Cerebellar cortex (tissue), 1 donor: ENCODE measurements at regions not wholly inside any gene's neighbourhood (a gene's known extent, or its start where the extent isn't known, plus 50 kb on each side); places are given as distances from the start of the nearest gene placed in this dataset.
"Not testable (repeated sequence)": the region's sequence is repeated elsewhere in the genome, so short reads cannot be mapped to it uniquely, and the experiment has no call there.

Experiments used
- DNase-seq: peaks from one replicate; pipeline ENCODE4 v3.0.0-alpha.2; 2015; ENCODE audit warnings: low spot score

DNA sequence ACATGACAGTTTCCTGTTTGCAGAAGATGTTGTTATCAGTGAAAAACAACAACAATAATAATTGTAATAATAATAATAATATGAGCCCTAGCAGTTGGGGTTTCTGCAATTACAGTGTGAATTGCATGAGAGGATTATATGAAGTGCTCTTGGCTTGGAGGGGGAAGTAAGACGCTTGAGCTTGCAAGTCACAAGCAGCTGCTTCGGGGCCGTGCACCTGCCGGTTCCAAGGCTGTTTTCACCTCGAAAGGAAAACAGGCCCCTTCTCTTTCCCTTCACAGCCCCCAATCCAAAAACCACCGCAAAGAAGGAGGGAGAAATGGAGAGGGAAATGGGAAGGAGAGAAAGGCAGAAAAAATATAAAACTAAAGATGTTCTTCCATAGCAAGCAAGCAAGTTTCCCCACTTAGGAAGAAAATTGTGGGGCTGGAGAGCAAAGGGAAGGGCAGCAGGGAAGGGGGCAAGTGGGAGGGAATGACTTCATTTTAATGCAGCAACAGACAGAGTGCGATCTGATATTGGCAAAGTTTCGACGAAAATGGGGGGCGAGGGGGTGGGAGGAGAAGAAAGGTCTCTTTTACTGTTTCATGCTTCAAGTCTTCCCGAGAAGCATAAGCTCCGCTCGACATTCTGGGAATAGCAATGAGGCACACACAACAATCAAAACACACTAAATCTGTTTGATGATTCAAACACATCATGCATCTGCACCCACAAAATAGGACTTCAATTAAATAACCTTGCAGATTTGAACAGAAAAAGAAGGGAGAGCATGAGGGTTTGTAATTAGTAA lies 284.2 kb upstream of the ATP11B start:
- DNase-seq, result no peak

DNA sequence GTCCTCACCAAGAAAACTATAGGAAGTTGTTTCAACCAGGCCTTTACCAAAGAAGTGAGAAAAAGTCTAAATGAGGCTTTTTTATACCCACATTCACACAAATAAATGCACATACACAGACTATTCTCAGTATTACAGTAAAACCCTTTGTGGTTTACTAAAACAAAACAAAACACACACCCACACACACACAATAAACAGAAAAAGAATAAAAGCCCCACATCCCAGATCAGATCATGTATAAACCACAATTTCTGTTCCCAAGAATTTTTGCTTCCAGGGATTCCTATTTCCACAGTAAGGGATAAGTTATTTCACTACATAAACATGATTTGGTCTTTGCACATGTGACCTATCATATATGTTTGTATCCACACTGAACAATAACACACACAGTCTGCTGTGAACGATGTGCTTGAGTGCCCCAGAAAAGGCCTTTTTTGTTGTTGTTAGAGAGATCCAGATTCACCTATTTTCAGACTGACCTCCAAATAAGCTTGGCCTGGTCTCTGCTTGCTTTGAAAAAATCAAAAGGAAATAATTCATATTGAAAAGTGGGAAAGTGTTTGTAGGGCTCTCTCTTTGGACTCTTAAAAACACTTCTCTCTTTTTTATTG lies 283.4 kb upstream of the ATP11B start:
- no peak for DNase-seq

DNA sequence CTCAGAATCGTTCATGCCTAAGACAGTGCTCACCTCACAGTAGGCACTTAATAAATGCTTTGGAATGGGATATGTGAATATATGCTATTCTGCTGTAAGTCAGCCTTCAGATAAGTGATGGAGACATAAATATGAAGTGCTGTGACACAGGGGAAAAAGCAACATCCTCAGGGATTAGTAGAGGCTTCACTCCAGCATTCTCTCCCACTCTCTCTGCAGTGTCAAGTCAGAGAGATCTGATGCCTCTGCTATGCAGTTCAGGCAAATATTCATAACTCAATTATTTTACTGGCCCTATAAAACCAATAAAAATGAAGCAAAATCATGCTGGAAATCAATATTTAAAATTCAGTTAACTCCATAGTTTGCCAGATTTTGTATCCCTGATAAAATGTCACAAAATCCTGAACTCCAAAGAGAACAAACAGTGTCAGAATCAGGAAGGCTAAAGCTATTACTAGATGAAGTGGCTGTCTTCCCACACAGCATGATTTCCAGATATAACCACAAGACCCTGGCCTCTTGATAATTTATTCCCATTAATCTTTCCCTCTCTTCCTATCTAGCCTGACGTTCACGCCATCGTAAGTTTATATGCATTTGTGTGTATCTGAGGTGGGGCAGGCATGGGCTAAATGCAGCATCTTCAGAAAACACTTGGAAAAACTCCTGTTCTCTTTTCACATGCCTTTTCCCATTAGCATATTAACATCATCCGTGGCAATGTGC lies 278.9 kb upstream of the ATP11B start:
- no peak for DNase-seq

DNA sequence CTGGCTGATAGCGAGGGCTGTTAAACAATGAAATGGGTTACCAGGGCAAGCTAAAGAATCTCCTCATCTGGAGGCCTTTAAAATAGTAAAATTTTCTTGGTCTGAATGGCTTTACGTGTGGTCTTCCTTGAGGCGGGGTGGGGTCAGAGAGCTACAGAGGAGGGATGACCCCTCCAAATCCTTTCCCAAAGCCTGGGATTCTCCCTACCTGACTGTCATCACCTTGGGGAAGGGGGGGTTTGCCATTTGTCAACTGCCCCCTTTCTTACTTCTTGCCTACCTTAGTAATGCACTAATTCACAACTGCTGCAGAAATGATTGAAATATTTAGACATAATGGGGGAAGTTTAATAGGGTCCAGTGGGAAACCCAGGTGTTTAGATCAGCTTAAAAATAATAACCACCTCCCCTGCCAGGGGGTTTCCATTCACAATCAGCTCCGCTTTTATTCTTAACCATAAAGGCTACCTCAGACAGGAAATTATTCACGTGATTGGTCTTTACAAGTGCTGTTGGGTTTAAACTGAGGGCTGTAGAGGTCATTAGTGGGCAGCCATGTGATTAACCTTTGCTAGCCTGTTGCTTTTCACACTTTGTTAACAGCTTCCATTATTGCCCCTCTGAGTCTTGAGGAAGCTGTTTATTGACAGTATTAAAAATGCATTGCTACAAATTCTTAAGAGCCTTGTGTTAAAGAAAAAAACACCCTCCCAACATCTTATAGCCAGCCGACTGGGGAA lies 276.5 kb upstream of the ATP11B start:
- DNase-seq, result no peak

DNA sequence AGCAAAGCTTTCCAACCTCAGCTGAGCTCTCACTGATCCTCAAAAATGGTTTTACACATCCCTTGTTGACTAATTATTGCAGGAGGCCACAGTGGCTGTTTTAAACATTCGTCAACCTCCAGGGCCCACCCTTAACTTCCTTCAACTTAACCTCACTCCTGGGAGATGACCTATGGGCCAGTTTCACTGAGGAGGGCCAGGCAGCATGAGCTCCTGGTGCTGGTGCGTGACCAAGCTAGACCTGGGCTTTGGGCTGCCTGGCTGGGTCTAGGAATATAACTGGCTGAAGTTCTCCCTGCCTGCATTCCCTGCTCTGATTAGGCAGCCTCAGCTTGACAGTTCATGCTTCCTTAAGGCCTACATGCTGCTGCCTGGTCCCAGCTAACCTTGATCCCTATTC lies 273.7 kb upstream of the ATP11B start:
- DNase-seq, result no peak

DNA sequence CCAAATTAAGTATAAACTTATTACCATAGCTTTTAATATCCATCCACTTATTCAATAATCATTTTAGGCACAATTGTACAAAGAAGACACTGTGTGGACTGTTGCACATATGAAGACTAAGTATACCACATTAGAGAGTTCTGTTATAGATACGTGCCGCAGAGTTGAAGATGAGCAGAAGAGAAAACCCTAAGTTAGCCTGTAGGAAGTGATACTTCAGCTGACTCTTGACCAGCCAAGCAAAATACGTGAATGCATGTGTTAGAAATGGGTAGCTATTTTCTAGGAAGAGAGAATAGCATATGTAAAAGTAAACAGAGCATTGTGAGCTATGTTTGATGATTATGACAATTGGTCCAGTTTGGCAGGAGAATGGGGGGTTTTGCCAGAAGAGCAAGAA lies 272.0 kb upstream of the ATP11B start:
- DNase-seq, result no peak

DNA sequence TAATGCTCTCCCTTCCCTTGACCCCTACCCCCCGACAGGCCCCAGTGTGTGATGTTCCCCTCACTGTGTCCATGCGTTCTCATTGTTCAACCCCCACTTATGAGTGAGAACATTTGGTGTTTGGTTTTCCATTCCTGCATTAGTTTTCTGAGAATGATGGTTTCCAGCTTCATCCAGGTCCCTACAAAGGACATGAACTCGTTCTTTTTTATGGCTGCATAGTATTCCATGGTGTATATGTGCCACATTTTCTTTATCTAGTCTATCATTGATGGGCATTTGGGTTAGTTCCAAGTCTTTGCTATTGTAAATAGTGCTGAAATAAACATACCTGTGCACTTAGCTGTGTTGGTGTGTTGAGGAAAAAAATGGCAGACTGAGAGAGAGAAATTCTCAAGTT lies 269.9 kb upstream of the ATP11B start:
- not testable (repeated sequence) for DNase-seq

DNA sequence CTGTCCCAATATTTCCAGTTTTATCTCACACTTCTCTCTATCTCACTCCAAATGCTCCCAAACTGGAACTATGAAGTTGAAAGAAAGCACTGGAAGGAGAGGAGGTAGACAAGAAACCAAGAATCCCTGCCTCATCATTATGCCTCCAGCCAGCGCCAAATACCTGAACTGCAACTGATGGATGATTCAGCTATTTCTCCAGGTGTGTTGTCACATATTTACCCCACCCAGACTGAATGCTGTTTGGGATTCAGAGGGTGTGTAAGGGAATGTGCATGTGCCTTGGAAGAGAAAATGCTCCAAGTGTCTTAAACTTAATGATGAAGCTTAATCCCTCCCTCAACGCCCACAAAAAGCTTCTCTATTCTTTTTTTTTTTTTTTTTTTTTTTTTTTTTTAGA lies 269.5 kb upstream of the ATP11B start:
- no peak for DNase-seq

DNA sequence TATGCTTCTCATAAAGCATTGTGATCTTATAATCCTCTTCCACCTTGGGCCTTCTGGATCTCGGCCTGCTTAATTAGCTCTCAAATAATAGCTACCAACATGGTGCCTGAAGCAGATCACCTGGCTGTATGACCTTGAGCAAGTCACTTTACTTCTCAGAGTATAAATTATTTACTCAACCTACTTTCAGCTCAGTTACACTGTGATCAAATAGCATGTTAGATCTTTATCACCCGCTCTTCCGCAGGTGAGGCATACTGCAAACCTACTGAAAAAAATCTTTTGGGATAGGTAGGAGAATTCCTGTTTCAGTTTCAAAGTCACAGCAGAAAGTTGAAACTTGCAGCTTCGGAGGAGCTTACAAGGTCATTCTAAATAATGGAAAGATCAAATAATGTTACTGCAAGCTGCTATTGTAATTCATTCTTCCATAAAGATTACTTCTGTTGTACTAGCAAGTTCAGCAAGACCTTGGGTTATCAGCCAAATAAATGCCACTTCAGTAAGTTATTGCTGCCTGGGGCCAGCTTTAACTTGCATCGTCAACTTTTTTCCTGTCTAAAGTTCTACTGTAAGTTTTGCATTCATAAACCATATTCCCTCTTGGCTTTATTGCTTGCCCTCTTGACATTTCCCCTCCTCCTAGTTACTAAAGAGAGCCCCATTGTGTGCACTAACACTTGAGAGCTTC lies 268.4 kb upstream of the ATP11B start:
- no peak for DNase-seq

DNA sequence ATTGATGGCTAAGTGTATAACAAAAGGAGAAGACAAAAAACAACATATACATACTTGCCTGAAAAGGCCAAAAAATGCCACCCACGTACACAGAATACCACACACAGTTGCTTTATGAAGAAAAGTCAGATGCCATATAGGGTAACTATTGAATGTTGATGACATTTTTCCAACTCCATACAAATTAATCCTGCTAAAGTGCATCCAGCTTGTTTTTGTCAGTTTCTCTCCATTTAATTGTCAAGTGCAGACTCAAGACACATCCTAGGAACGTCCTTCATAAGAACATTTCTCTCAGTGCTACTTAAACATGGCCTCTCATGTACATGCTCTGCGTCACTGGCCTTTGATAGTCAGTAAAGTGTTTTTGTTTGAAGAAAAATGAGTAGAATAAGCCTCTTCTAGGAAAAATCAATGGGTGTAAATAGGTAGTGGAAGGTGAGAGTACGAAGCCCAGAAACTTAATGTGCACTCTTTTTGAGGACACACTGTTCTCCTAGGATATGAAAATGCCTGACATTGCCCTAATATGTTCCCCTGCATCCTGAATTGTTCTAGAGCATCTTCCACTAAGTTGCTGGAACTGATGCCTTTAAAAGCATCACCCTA lies 267.4 kb upstream of the ATP11B start:
- no peak for DNase-seq

DNA sequence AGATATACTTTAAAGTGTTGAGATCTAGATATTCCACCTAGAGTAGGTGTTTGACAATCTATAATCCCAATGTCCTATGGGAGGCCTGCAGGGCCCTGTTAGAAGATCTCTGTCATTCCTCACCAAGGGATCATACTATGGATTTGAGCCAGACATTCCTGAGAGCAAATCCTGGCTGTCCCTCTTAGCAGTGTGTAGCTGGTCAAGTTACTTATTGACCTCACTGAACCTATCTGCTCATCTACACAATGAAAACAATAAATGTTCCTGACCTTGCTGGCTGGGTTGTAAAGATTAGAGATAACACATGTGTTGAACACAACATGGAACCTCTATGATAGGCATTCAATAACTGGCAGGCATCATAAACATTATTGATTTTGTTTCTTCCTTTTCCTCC lies 265.6 kb upstream of the ATP11B start:
- DNase-seq, result no peak

DNA sequence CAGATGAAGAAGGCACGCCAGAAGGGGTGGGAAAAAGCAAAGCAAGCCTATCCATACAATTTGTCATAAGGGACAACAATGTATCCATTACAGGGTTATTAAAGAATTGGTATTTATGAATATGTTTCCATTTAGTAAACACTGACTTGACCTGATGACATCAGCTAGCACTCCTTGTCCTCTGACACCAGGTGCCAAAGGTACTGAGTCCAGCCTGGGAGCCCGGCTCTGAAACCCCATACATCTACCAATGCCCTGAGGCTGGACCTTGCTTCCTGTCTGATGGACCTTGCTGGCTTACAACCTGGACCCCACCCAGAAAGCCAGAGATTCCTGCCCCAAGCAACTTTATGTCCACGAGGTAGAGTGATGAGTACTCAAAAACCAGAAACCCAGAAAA lies 263.0 kb upstream of the ATP11B start:
- DNase-seq, result no peak

DNA sequence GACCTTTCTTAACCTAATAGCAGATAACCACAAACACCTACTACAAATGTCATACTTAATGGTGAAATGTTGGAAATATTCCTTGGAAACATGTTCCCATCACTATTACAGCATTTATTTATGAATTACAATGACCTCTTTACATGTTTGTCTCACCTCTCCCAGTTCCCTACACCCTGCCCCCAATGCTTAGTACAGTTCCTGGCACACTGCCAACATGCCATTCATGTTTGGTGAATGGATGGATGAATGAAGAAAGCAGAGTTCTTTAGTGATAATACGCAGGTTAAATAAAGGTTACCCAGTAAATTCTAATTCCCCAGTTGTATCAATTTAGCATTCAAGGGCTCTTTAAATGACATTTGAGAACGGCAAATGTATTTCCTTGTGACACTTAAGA lies 259.9 kb upstream of the ATP11B start:
- no peak for DNase-seq

DNA sequence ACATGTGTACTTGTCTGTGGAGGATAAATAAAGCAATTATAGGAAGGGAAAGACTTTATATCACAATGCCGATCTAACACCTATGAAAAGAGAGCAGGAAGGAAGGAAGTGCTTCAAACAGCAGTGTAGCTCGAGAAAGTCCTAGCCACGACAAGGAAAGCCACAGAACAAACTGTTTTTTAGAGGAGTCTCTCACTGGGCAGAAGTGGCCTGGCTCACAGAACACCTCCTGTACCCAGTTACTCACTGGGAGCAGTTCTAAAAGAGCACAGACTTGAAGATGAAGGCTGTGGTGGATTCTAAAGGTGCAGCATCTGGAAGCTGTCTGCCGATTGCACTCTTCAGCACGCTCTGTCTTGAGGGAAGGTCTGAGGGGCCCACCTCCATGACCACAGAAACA lies 248.8 kb upstream of the ATP11B start:
- DNase-seq, result no peak

DNA sequence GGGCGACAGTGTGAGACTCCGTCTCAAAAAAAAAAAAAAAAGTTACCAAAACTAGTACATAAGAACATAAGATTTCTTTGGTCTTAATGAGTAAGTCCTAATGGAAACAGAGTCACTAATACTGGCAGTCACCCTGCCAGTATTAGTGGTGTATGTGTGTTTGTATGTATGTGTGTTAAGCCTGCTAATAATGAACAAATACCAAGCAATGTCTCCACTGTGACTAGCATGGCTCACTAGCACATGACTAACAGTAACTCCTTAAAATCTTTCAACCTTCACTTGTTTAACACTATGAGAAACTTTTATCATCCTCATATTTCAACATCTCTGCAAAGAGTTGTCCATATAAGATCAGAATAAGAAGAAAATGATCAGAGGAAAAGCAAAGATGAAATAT lies 231.0 kb upstream of the ATP11B start:
- DNase-seq, result no peak

DNA sequence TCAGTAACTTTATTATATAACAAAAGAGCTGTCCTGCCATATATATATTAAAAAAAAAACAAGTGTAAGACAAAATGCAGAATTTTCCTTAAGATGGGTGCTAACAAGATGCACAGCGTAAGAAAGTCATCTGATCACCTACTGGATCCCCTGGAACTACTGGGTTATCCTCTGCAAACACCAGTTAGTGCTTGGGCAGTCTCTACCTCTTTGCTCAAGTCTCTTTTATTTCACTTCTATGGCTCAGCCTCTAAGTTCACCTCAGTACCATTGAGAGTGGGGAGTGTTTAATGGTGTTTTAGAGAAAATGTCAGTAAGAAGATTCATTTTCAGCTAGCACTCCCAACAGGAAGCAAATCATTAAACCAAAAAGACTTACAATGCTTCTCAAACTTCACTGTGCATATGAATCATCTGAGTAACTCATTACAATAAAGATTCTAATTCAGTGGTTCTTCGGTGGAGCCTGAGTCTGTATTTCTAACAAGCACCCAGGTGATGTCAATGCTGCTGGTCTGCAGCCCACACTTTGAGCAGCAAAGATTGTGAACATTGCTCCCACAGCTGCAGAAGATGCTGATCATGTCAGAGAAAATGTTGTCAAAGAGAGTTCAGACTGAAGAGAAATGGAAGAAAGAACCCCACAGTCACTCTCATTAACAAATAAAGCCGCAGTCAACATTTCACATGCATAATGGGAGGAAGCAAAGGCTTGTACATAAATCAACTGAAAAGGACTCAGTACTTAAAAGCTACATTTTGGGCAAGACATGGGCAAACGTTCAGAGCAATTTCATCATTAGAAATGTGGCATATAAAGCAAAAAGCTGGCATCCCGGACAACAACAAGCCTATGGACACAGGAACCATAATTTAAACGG lies 227.1 kb upstream of the ATP11B start:
- no peak for DNase-seq

DNA sequence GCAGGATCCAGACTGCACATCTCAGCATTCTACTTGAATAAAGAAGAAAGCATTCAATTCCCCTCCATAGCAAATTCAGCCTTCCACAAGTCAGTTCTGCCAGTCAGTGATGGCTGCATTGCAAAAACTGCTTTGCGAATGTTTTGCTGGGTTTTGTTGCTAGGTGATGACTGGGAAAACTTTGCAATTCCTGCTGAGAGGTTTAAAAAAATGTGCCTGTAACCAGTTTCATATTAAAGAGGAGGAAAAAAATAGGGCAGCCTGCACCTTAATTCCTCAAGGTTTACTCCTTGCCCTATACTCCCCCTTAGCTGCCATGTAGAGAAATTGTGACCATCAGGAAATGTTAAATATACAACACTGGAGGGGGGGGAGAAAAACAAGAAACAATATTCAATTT lies 225.6 kb upstream of the ATP11B start:
- DNase-seq, result peak; percentile 9

DNA sequence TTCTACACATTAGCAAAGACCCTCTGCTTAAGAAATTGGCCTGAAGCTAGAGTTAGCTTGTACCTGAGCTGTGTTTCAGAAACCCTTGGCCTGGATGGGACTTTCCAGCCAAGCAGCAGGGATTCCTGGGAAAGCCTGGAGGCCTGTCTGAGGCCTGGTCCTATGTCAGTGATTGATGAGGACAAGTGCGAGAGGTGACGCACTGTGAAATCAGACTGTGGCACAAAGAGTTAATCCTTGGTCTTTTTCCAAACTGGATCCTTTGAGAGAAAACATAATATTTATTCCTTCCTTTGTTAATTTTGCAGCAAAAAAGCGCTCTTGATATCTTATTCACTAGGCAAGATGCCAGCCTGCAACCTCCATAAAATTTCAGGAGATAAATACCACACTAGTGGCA lies 225.0 kb upstream of the ATP11B start:
- no peak for DNase-seq

DNA sequence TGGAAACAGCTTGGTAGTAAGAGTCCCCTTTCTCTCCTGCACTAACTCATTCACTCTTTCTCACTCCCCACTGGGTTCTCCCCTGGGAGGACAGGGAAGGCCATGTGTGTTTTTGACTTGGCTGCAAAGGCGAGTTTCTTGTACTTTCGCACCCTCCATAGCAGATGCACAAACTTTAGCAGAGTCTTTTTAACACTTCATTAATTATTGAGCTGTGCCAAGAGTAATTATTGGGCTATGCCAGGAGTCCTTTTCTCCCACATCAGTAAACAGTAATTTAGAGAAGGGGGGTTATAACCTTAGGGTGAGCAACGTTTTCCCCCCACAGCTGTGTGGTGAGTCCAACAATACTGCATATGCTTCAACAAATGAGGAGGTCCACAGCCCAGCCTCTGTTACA lies 224.4 kb upstream of the ATP11B start:
- no peak for DNase-seq

DNA sequence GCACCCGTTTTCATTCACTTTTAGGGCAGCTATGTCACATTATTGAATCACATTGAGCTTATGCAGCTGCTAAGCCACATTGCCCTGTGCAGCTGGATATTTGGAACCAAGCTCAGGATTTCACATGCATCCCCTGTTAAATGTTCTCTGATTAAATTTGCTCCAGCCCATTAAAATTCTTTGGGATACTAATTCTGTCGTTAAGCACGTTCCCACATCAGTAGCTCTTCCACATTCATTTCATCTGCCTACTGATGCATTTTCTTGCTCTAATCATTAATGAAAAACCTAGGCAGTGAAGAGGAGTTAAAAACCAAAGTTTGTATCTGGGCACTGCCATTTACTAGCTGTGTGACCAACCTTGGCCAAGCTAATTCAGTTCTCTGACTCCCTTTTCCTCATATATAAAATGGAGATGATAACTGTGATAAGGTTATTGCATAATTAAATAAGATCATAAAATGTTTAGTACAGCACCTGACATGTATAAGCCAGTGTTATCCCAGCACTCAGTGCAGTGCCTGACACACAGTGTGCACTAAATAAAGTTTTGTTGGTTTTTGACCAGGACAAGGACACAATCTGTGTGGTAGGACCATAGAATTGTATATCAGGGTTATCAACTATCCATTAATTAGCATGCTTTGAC lies 222.2 kb upstream of the ATP11B start:
- no peak for DNase-seq
